NCI-H82 (cell line): ENCODE measurements at regions not wholly inside any gene's neighbourhood (a gene's known extent, or its start where the extent isn't known, plus 50 kb on each side); places are given as distances from the start of the nearest gene placed in this dataset.
A peak's percentile ranks its signal among the peaks of the same experiment; 100 is the strongest.

ENCODE experiments used
- DNase-seq: peaks from one replicate; lab custom pipeline; 2025; lab: John Stamatoyannopoulos, UW

GRCh38 chr7:18363751-18364380 is 131.7 kb upstream of the HDAC9 start:
- peak; percentile 6 for DNase-seq

- DNase-seq: no peak
Observed at GRCh38 chr7:18364396-18364795, 131.2 kb upstream of the HDAC9 start.

- DNase-seq: no peak
Observed at GRCh38 chr7:18366394-18366793, 129.2 kb upstream of the HDAC9 start.

GRCh38 chr7:18369011-18369410 is 126.5 kb upstream of the HDAC9 start:
- no peak for DNase-seq

- no peak for DNase-seq
Observed at GRCh38 chr7:18370633-18371032, 124.9 kb upstream of the HDAC9 start.

GRCh38 chr7:18378989-18379605 is 116.5 kb upstream of the HDAC9 start:
- DNase-seq: no peak

GRCh38 chr7:18384491-18385143 is 110.9 kb upstream of the HDAC9 start:
- no peak for DNase-seq

- no peak for DNase-seq
Observed at GRCh38 chr7:18386607-18387006, 108.9 kb upstream of the HDAC9 start.

- DNase-seq: no peak
Observed at GRCh38 chr7:18387191-18387735, 108.3 kb upstream of the HDAC9 start.

GRCh38 chr7:18390535-18390907 is 105.0 kb upstream of the HDAC9 start:
- no peak for DNase-seq

GRCh38 chr7:18393465-18394118 is 102.0 kb upstream of the HDAC9 start:
- no peak for DNase-seq

GRCh38 chr7:18395868-18396267 is 99.7 kb upstream of the HDAC9 start:
- no peak for DNase-seq

- no peak for DNase-seq
Observed at GRCh38 chr7:18396953-18397352, 98.6 kb upstream of the HDAC9 start.

GRCh38 chr7:18399436-18400235 is 95.9 kb upstream of the HDAC9 start:
- no peak for DNase-seq

GRCh38 chr7:18400275-18400674 is 95.3 kb upstream of the HDAC9 start:
- DNase-seq: no peak

- no peak for DNase-seq
Observed at GRCh38 chr7:18400726-18401125, 94.8 kb upstream of the HDAC9 start.

GRCh38 chr7:18401757-18402156 is 93.8 kb upstream of the HDAC9 start:
- no peak for DNase-seq

- no peak for DNase-seq
Observed at GRCh38 chr7:18402488-18403183, 92.9 kb upstream of the HDAC9 start.

- DNase-seq: no peak
Observed at GRCh38 chr7:18405726-18406125, 89.8 kb upstream of the HDAC9 start.

GRCh38 chr7:18407385-18407784 is 88.2 kb upstream of the HDAC9 start:
- DNase-seq: no peak

- no peak for DNase-seq
Observed at GRCh38 chr7:18408461-18408860, 87.1 kb upstream of the HDAC9 start.
